GM18861 (cell line): ENCODE measurements at regions not wholly inside any gene's neighbourhood (a gene's known extent, or its start where the extent isn't known, plus 50 kb on each side); places are given as distances from the start of the nearest gene placed in this dataset.
"Not testable (repeated sequence)": the region's sequence is repeated elsewhere in the genome, so short reads cannot be mapped to it uniquely, and the experiment has no call there.

Source experiments
- ATAC-seq: cut with Tn5 transposase; IDR thresholded peaks from one replicate; pipeline ENCODE4 v1.9.1; 2021; ENCODE audit not compliant: unreplicated experiment

DNA sequence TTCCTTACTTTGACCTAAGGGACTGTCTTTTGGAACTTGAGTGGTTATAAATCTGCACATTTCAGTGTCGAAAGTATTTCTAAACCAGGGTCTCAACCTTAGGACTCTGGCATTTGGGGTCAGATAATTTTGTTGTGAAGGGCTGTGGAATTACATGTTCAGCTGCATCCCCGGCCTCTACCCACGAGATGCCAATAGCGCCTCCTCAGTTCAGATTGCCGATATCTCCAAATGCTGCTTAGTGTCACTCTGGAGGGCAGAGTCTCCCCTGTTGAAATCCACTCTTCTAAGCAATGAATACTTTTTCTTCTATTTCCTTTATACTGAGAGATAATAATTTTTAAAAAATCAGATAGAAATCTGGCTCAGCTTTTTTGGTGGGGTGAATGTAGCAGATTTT lies 379.4 kb upstream of the RGS6 start:
- no peak for ATAC-seq

DNA sequence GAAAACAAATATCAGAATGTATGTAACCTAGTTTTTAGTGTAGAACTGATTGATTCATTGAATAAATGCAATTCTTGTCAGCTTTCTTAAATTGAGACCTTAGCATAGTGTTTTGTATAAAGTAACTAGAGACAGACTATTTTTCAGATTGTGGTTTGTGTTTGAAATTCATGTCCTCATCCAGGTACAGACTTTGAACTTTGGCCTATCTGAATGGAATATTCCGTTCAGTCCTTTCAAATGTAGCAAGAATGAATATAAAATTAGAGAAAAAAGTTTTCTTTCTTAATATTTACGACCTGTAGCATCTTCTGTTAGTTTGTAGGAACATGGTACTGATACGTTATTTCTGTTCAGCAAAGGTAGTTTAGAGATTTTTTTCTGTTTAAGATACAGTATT lies 378.4 kb upstream of the RGS6 start:
- ATAC-seq = no peak

DNA sequence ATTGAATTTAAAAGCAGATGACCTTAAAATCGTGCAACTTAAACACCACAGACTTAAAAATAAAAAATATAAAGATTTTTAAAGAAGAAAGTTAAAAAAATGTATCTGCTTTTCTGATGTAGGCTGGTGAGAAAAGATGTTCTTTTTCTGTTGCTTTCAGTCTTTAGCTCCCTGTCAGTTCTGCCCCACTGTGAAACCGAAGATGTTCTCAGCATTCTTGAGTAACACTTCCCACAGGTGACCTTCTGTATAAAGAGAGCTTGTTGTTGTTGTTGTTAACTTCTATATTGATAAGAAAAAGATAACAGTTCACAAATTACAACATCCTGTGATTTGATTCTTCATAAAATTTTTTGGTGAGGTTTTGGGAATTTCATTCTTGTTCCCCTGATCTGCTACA lies 377.9 kb upstream of the RGS6 start:
- no peak for ATAC-seq

DNA sequence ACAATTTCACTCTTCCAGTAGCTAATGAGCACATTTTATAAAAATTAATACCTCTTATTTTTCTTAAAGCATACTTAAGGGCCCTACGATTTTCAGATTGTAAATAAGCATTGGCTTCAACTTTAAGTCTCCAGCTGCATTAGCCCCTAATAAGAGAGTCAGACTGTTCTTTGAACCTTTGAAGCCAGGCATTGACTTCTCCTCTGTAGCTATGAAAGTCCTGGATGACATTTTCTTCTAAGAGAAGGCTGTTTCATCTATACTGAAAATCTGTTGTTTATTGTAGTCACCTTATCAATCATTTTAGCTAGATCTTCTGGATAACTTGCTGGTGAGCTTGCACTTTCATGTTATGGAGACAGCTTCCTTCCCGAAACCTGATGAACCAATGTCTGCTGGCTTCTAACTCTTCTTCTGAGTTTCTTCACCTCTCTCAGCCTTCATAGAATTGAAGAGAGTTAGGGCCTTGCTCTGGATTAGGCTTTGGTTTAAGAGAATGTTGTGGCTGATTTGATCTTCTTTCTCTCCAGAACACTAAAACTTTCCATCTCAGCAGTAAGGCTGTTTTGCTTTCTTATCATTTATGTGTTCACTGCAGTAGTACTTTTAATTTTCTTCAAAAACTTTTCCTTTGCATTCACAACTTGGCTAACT lies 377.1 kb upstream of the RGS6 start:
- ATAC-seq = peak; percentile 7

DNA sequence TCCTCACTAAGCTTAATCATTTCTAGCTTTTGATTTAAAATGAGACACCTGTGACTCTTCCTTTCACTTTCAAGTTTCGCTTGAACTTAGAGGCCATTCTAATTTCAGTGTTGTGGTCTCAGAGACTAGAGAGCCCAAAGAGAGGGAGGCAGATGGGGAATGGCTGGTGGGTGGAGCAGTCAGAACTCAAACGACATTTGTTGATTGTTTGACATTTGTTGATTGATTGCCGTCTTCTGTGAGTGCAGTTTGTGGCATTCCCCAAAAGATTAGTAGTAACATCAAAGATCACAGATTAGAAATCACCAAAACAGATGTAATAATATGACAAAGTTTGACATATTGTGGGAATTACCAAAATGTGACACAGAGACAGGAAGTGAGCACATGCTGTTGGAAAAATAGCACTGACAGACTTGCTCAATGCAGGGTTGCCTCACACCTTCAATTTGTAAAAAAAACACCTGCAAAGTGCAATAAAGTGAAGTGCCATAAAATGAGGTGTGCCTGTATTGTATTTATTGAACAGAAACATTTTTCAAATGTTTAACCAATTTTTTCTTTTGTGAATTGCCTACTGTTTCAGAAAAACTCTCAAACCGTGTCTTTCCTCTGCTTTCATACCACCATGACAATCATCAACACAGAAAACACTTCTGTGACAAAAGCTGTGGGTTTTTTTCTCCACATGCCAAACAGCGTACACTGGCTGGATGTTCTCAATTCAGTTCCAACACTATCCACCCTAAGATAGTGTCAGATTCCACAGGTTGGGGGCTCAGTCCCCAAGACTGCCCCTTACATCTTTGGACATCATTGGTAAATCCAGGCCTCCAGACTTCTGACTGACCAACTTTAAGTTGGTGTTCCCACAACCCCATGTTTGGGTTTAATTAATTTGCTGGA lies 376.3 kb upstream of the RGS6 start:
- ATAC-seq = peak; percentile 75

DNA sequence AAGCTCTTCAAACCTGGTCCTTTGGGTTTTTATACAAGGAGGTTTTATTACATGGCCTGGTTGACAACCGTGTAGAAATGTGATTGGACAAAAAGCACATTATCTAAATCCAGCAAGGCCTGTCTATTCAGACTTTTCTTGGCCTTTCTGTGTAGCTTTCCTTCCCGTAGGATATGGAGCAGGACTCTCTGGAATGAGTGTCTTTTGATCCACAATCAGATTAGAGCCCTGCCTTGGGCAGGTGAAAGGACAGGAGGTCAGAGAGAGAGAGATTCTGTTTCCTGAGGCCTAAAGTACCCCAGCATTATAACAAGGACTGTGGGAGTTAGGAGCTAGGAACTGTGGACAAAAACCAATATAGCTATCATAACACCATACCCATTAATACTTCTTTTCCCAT lies 375.5 kb upstream of the RGS6 start:
- no peak for ATAC-seq

DNA sequence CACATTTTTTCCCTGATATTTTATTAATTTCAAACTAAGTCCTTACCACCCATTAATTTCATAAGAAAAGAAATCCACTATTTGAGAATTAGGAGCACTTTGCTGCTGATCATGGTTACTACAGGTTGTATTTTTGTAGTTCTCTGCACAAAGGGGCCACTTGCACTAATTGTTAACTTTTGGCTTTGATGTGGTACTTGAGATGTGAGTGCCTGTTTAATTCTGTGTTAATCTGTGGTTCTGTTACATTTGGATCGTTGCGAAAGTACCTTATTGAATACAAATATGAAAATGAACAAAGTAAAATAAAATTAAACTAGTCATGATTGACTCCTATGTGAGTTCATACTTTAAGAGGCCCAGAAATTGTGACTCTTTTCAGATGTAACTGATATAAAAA lies 374.9 kb upstream of the RGS6 start:
- ATAC-seq = no peak

DNA sequence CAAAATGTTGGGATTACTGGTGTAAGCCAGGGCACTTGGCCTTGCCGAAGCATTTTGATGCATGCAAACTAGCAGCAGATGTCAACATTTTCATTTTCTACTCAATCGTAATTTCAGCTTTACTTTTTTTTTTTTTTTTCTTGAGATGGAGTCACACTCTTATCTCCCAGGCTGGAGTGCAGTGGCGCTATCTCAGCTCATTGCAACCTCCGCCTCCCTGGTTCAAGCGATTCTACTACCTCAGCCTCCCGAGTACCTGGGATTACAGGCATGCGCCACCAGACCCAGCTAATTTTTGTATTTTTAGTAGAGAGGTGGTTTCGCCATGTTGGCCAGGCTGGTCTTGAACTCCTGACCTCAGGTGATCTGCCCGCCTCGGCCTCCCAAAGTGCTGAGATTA lies 373.3 kb upstream of the RGS6 start:
- ATAC-seq = not testable (repeated sequence)

DNA sequence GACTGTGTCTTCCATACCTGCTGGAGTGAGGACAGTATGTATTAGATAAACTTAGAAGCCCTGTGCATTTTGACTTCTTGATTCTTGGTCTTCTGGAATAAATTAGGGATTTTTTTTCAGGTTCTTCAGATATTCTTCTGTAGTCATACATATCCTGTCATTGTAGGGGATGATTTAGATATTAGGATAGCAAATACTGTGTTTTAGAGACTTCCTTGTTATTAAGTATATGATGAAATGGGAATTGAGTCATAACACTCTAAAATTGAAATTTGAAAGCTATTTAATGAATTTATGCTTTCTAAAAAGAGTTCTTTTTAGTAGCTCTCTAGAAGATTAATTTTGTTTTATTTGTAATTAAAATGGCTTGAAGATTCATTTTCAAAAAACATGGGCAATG lies 371.5 kb upstream of the RGS6 start:
- no peak for ATAC-seq

DNA sequence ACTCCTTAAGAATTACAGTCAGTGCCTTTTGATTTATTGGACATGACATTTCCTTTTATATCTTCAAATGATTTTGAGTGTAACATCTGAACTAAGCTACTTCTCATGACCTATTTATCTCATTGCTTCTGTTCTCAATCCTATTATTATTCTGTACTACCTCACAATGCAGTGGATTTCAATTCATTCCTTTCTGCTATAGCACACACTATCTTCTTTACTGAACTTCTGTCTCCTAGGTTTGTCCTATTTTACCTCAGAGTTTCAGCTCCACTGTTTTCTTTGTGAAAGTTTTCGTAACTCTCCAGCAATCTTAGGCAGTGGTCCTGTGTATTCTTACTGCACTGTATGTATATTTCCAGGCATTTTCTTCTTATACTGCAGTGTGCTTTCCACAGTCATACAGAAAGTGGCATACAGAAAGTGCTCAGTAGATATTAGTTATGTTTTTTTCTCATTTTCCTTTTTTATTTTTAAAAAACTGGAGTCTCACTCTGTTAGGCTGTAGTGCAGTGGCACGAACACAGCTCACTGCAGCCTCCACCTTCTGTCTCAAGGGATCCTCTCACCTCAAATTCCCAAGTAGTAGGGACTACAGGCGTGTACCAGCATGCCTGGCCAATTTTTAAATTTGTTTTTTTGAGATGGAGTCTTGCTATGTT lies 368.6 kb upstream of the RGS6 start:
- ATAC-seq = no peak

DNA sequence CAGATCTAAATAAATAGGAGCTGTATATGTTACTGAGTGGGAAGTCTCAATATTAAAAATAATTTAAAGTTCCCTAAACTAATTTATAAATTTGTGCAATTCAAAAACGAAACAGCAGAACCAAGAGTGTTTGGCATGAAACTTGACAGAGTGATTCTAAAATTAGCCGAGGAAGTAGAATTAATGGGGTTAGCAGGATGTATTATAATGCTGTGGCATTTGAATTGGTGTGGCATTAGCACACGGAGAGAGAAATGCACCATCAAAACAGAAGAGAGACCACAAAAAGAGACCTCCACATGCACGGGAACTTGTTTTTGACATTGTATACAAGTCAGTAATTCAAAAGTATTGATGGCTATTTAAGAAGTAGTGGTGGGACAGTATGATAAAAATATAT lies 366.0 kb upstream of the RGS6 start:
- peak; percentile 77 for ATAC-seq

DNA sequence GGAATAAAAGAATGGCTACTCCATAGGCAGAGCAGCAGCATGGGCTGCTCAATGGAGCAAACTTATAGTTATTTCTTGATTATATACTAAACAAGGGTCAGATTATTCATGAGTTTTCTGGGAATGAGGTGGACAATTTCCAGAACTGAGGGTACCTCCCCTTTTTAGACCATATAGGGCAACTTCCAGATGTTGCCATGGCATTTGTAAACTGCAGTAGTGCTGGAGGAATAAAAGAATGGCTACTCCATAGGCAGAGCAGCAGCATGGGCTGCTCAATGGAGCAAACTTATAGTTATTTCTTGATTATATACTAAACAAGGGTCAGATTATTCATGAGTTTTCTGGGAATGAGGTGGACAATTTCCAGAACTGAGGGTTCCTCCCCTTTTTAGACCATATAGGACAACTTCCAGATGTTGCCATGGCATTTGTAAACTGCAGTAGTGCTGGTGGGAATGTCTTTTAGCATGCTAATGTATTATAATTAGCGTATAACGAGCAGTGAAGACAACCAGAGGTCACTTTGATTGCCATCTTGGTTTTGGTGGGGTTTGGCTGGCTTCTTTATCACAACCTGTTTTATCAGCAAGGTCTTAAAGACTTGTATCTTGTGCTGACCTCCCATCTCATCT lies 364.6 kb upstream of the RGS6 start:
- not testable (repeated sequence) for ATAC-seq

DNA sequence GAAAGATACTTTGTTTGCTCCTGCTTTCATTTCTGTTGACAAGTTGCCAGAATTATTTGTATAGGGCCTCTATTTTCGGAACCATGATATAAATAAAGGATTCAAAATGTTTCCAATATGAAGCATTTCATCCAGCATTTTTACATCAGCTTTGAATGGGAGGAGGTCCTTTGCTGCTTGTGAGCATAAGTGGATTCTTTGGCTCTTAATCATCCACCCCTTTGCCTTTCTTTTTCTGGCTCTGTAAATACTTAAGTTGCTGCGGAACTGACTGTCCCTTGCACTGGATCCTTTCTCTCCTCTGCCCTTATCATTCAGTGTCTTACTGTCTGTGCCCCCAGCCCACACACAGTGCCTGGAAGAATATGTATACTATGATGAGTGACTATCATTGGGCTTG lies 357.3 kb upstream of the RGS6 start:
- ATAC-seq = no peak

DNA sequence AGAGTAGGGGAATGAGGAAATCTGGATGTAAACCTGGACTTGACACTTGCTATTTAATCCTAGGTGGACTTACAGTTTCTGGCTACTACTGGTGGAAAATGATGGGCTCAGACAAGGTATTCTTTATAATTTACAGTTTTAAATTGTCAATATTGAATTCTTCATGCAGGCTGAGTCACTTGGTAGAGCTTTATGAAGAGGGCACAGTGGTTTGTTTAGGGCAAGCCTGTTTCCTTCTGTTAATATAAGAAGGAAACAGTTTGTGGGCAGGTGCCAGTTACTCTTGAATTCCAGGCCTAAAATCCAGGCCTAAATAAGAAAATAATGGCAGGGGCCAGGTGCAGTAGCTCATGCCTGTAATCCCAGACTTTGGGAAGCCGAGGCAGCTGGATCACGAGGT lies 355.8 kb upstream of the RGS6 start:
- ATAC-seq = no peak

DNA sequence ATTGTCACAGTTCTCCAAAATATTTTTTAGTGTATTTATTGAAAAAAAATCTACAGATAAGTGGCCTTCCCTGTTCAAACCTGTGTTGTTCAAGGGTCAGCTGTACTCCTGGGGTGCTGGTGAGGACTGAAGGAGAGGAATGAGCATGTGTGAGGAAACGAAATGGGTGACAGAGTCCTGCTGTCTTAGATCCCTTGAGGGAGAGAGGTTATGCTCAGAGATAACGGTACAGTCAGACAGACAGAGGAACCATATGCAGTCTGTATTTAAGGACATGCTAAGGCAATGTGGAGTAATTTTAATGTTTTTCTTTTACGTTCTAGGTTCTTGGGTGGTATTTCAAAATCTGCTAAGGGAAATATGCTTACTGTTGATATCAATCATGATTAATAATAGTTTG lies 352.9 kb upstream of the RGS6 start:
- ATAC-seq = no peak

DNA sequence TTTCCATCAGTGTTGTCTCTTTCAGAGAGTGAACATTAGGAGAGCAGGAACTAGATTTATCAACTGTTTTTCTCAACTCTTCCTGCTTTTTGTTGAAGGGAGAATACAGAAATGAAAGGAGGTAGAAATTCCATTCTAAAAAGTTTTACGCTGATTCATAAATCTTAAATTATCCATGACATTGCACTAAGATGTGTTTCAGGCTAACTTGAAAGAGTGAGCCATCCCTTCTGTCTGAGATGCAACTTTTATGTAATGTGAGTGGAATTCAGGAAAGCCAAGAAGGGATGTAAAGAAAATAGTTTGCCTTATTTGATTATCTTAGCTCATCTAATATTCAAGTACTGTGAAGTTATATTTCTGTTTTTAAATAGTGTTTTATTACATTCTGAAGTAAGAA lies 349.5 kb upstream of the RGS6 start:
- ATAC-seq = no peak

DNA sequence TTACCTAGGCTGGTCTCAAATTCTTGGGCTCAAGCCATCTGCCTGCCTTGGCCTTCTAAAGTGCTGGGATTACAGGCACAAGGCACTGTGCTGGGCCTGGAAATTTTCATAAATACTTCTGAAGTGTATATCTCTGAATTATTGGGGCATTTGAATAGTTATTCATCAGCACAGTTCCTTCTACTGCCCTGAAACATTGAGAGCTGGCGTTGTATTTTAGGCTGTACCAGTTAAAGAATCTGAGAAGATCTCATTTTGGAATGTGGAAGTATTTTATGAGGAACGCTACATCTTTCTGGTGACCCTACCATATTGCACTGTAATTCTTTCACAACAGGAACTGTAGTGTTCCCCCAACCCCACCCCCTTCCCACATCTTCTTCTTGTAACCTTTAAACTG lies 349.0 kb upstream of the RGS6 start:
- ATAC-seq = no peak

DNA sequence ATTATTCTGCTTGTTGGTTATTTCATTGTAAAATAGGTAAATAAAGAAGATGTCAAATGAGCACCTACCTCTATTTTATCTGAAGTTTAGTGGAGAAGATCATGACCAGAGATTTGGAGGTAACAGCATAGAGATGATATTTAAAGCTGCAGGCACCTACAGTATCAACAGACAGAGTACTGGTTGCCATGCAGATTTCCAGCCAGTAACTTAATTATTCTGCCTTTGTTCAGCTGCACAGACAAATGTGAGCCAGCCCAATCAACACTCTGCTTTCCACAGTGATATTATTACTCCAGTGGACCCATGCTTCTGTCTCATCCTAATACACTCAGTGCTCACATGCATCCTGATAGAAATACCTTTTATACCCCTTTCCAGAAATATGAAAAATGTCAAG lies 348.5 kb upstream of the RGS6 start:
- no peak for ATAC-seq

DNA sequence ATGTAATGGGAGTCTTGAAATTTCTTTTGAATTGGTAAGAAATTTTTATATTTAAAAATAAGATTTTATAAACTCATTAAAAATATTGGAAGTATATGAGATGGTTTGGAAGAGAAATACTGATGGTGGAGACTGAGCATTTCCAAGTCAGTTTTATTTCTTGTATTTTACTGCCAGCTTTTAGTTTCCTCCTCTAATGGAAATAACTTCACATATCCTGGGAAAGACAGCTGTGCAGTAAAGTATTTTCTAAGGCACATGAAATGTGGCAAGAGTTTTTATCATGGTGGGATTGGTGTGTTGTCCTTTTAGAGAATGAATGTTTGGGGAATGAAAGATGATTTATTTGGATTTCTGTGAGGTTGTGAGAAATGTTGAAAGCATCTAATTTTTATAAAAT lies 346.9 kb upstream of the RGS6 start:
- ATAC-seq = no peak

DNA sequence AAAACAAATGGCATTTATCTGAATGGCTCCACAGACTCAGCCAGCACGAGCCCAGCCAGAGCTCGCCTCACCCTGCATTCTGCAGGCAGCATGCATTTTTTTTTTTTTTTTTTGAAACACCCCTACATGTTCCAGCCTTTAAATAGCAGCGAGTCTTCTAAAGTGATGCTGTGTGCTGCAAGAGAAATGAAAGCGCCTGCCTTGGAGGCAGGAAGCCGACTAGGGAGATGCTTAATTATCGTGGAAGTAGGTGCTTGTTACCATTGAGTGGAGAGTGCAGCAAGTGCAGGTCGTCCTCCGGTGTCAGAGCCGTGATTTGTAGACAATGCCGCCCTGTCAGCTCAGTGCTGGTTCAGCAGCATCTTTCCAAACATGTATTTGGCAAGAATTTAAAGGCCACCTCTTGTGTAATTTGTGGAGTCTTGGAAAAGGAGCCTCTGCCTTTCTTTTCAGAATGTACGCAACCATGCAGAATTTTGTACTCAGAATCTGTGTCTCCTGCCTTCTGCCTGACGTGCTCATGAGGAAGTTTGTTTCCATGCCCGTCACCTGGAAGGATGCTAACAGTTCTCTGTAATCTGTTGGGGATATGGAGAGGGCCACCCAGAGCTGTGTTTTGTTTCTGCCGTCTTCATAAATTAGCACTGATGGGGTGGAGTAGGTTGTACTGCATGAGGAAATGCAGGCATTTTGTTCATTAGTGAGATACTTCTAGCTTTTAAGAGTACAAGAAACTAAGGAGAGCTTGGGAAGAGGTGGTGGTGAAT lies 345.9 kb upstream of the RGS6 start:
- no peak for ATAC-seq

DNA sequence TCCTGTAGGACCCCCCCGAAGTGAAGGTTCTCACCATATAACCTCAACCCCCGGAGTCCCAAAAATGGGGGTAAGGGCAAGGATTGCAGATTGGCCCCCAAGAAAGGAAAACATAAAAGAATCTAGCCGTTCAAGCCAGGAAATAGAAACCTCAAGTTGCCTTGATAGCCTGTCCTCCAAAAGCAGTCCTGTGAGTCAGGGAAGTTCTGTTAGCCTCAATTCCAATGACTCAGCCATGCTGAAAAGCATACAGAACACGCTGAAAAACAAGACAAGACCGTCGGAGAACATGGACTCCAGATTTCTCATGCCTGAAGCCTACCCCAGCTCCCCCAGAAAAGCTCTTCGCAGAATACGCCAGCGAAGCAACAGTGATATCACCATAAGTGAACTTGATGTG lies 344.2 kb upstream of the RGS6 start:
- no peak for ATAC-seq
